Colonic mucosa (tissue), 4 donors: ENCODE measurements at regions not wholly inside any gene's neighbourhood (a gene's known extent, or its start where the extent isn't known, plus 50 kb on each side); places are given as distances from the start of the nearest gene placed in this dataset.

Source experiments
- DNase-seq: peaks from one replicate; pipeline ENCODE4 v3.0.0-alpha.2; 2020
- H3K27ac ChIP-seq: fragments of 200-600 bp; one replicate; pipeline ENCODE4 v1.8.0; 2021
- H3K27me3 ChIP-seq: fragments of 200-600 bp; one replicate; pipeline ENCODE4 v1.8.0; 2021
- H3K36me3 ChIP-seq: fragments of 200-600 bp; one replicate; pipeline ENCODE4 v1.8.0; 2021
- H3K4me1 ChIP-seq: fragments of 200-600 bp; one replicate; pipeline ENCODE4 v1.8.0; 2021; ENCODE audit warnings: mild to moderate bottlenecking
- H3K4me3 ChIP-seq: fragments of 200-600 bp; one replicate; pipeline ENCODE4 v1.8.0; 2021
- H3K9ac ChIP-seq, 2 donors: one replicate each; pipeline ENCODE4 v1.7.0; 2013; ENCODE audit warnings: control low read depth in 2 of 2, low read depth in 2 of 2, low read length in 2 of 2
- H3K9me3 ChIP-seq: fragments of 200-600 bp; one replicate; pipeline ENCODE4 v1.8.0; 2021
- CTCF ChIP-seq: fragments of 200-600 bp; IDR thresholded peaks from one replicate; pipeline ENCODE4 v1.8.0; 2022; ENCODE audit warnings: antibody characterized with exemption, mild to moderate bottlenecking
- intact Hi-C: fragments of 100-400 bp; cut with DNase I; formaldehyde crosslinking; loops from one replicate; pipeline ENCODE4 v1.14.1; 2022
- donor health status: healthy.
- donor health status: DM: no; HTN: no; CAD: no.
- donor health status: DM: no; HTN: no; CAD: no.

DNA sequence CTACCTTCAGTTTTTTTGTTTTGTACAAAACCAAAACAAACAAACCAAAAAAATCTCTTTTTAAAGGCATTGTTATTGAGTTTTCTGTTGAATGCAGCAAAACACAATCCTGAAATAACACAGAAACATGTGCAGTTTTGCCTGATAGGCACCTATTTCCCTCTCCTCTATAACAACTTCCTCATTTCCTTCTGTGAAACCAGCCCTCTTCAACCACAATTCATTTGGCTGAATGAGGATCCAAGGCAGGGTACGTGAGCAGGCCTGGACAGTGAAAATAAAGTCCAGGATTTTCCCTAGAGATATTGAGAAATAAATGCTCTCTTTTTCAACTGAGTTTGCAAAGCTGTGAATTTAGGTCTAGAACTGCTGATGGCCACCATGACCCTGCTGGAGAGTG is 134.8 kb upstream of the LARP1 start:
- Histone ChIP-seq H3K27ac (no peak overlapping the region), H3K9ac (no peak overlapping the region), H3K9me3 (no peaks in the 10 kb centered on the region), H3K4me3 (no peak overlapping the region), H3K36me3 (no peaks in the 10 kb centered on the region), H3K4me1 (no peaks in the 10 kb centered on the region), H3K27me3 (no peaks in the 10 kb centered on the region)
- no peak for DNase-seq
- TF ChIP-seq CTCF = no peak
- intact Hi-C loops = loop anchor here (10.0 kb wide), 1 partner anchor 646 kb away; no protein-coding TSS in a partner anchor

GRCh38 chr5:154618696-154619095 is 136.5 kb upstream of the LARP1 start:
- H3K4me3 ChIP-seq = no peak overlapping the region
- H3K27ac ChIP-seq = no peak overlapping the region
- DNase-seq = no peak
- no peaks in the 10 kb centered on the region for H3K4me1 ChIP-seq
- H3K9ac ChIP-seq = no peak overlapping the region
- H3K27me3 ChIP-seq = no peaks in the 10 kb centered on the region
- intact Hi-C loops = loop anchor here (10.0 kb wide), 1 partner anchor 544 kb away; no protein-coding TSS in a partner anchor
- H3K9me3 ChIP-seq = no peaks in the 10 kb centered on the region
- no peak for TF ChIP-seq CTCF
- no peaks in the 10 kb centered on the region for H3K36me3 ChIP-seq

DNA sequence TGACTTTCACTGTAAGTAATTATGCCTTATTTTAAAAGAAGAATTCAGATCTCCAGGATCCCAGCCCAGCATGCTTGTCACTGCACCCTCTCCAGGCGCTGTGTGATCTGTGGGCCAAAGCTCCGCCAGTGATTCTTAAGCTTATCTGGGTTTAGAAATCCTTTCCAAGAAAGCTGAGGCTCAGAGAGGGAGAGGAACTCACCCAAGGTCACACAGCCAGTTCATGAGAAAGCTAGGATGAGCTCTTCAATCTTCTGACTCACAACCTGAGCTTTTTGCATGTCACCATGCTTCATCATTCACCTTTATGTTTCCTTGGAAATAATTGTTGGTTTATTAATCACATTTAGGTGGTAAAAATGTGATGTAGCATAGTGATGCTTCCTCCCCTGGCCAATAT is 136.6 kb upstream of the HAND1 start:
- TF ChIP-seq CTCF = no peak
- intact Hi-C loops = loop anchor here (10.0 kb wide), 1 partner anchor 540 kb away; no protein-coding TSS in a partner anchor
- Histone ChIP-seq H3K36me3 (no peaks in the 10 kb centered on the region), H3K4me3 (no peak overlapping the region), H3K4me1 (peaks cover 10% of the 10 kb centered on the region), H3K9me3 (no peaks in the 10 kb centered on the region), H3K9ac (no peak overlapping the region), H3K27me3 (peaks cover 25% of the 10 kb centered on the region), H3K27ac (no peak overlapping the region)
- DNase-seq = no peak

DNA sequence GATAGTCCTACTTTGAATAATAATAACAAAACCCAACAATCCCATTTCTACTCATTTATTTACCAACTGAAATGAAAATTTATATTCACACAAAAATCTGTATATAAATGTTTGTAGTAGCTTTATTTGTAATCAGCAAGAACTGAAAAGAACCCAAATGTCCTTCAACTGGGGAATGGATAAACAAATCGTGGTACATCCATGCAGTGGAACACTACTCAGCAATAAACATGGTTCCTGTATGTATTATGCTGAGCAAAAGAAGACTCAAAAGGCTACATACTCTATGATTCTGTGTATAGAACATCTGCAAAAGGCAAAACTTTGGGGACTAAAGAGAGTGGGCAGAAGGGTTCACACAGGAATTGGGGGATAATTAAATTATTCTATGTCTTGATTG is 136.1 kb upstream of the HAND1 start:
- no peak for DNase-seq
- H3K9ac ChIP-seq = no peak overlapping the region
- H3K36me3 ChIP-seq = no peaks in the 10 kb centered on the region
- peaks cover 10% of the 10 kb centered on the region for H3K4me1 ChIP-seq
- H3K27me3 ChIP-seq = peaks cover 25% of the 10 kb centered on the region
- TF ChIP-seq CTCF = no peak
- H3K27ac ChIP-seq = no peak overlapping the region
- no peak overlapping the region for H3K4me3 ChIP-seq
- no peaks in the 10 kb centered on the region for H3K9me3 ChIP-seq
- intact Hi-C loops = loop anchor here (10.0 kb wide), 1 partner anchor 539 kb away; no protein-coding TSS in a partner anchor

DNA sequence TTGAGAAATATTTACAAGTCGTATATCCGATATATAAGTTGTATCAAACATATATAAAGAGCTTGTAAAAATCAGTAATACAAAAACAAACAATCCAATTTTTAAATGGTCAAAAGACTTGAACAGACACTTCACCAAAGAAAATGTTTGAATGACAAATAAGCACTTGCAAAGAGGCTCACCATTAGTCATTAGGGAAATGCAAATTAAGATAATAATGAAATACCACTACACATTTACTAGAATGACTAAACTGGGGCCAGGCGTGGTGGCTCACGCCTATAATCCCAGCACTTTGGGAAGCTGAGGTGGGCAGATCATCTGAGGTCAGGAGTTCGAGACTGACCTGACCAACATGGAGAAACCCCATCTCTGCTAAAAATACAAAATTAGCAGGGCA is 134.6 kb upstream of the HAND1 start:
- no peak overlapping the region for H3K4me3 ChIP-seq
- no peaks in the 10 kb centered on the region for H3K9me3 ChIP-seq
- H3K4me1 ChIP-seq = peaks cover 10% of the 10 kb centered on the region
- no peak overlapping the region for H3K27ac ChIP-seq
- no peak for DNase-seq
- TF ChIP-seq CTCF = no peak
- peaks cover 25% of the 10 kb centered on the region for H3K27me3 ChIP-seq
- H3K36me3 ChIP-seq = no peaks in the 10 kb centered on the region
- intact Hi-C loops = loop anchor here (10.0 kb wide), 1 partner anchor 538 kb away; no protein-coding TSS in a partner anchor
- H3K9ac ChIP-seq = no peak overlapping the region
